Heart left ventricle (tissue), 13 donors: ENCODE measurements at regions not wholly inside any gene's neighbourhood (a gene's known extent, or its start where the extent isn't known, plus 50 kb on each side); places are given as distances from the start of the nearest gene placed in this dataset.

Experiments
- CTCF ChIP-seq, 12 donors: fragments of 200-600 bp; sonication (generic) in 4 of 12; IDR thresholded peaks; one replicate each; pipeline versions ENCODE4 v1.5.0 to v1.8.0; 2018 to 2022; ENCODE audit warnings: antibody characterized with exemption in 12 of 12, mild to moderate bottlenecking in 5 of 12
- POLR2A ChIP-seq, 2 donors: fragments of 450-650 bp; IDR thresholded peaks; one replicate each; pipeline ENCODE4 v1.6.1; 2017; ENCODE audit warnings: antibody characterized with exemption in 2 of 2, mild to moderate bottlenecking in 2 of 2, moderate library complexity in 2 of 2
- donor health status: ischemic (EF 13 %, LVEDD 7.1; RV severe dilation, severe dysfunction).
- donor health status: DM: no; HTN: yes; CAD: no.
- donor health status: DM: no; HTN: no; CAD: no.
- donor health status: ischemic (EF 25% LVEDD 6.9; RV normal size, moderate dysfunction).
- donor health status: ischemic (EF 25% LVEDD 5.7; RV mildly dilated, moderate dysfunction).
- donor health status: ischemic (EF 35%, LVEDD 5.7; RV mildly dilated, moderate dysfunction).
- donor health status: nonischemic (EF 11% LVEDD 7.7; RV severe dilation, severe dysfunction).
- donor health status: DM: yes; HTN: yes; CAD: no.
- donor health status: PGD.
- donor health status: ischemic (EF 29% LVEDD 5.4; RV normal size, mild dysfunction).
- donor health status: nonischemic (EF 23%, LVEDD 6.1; RV moderate dilation, normal function).

- TF ChIP-seq CTCF (IDR thresholded peaks at IDR 0.05) (no peak), POLR2A (IDR thresholded peaks at IDR 0.05) (no peak)
Observed at GRCh38 chr1:232471250-232471649, 158.7 kb downstream of the SIPA1L2 start.
